ENCODE measurements at regions not wholly inside any gene's neighbourhood (a gene's known extent, or its start where the extent isn't known, plus 50 kb on each side); places are given as distances from the start of the nearest gene placed in this dataset.

DNA sequence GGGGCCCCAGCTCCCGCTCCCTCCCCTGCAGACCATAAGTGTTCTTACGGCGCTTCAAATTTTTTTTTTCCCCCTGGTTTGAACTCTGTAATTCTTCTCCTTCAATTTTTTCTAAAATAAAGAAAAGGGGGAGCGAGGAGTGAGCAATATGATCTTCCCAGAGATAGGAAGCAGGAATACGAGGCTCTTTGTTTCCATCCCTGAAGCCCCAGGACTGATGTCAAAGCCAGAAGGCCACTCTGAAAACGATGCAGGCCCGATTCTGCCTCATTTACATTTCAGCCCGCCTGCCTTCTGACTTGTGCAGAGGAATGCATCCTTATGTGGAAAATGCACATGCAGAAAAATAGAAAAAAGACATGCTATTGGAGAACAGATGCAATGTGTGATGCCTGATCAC lies 401.5 kb upstream of the MKI67 start:
- ATAC-seq (replicated peaks): no peak
- H3K36me3 Mint-ChIP-seq (ENCODE audit: low read depth): no peaks in the 10 kb centered on the region
- H3K4me1 Mint-ChIP-seq: no peaks in the 10 kb centered on the region
- H3K27ac Mint-ChIP-seq: no peak overlapping the region
- no peak overlapping the region for H3K4me3 Mint-ChIP-seq
- peaks cover 10% of the 10 kb centered on the region for H3K27me3 Mint-ChIP-seq
- H3K9me3 Mint-ChIP-seq: no peaks in the 10 kb centered on the region

DNA sequence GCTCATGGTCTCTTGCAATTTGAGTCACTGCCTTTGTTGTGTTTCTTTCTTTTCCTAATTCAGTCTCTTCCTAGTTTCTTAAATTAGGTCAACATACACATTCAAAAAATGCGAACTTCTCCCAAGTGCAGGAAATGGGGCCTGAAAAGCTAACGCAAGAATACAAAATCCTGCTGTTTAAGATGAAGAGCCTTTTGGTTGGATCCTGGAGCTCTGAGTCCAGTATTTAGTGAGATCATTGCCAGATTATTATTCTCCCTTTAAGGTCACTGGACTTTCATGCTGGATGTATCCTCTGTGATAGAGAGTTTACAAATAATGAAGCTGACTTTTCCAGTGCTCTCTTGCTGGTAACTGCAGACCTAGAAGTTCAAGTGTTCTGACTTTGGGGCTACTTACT lies 401.9 kb upstream of the MKI67 start:
- no peak overlapping the region for H3K4me3 Mint-ChIP-seq
- no peak overlapping the region for H3K27ac Mint-ChIP-seq
- H3K36me3 Mint-ChIP-seq (ENCODE audit: low read depth): no peaks in the 10 kb centered on the region
- H3K27me3 Mint-ChIP-seq: peaks cover 14% of the 10 kb centered on the region
- no peaks in the 10 kb centered on the region for H3K4me1 Mint-ChIP-seq
- peaks cover 3% of the 10 kb centered on the region for H3K9me3 Mint-ChIP-seq
- no peak for ATAC-seq (replicated peaks)

DNA sequence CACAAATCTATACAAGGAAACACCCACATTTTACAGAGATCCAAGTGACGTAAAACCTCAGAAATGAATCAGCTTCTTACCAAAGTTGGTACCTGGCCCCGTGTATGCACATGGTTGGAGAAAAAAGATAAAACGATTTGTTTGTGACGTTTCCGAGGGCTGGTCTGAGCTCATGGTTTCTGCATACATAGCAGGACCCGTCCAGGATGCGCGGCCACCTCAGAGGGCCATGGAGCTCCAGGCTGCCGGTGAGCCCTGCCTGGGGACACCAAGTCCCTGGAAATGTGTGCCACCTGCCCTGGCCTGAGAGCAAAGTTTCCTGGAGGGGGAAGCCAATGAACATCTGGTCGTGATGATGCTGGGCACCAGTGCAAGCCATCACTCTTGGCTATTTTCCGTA lies 402.6 kb upstream of the MKI67 start:
- Mint-ChIP-seq H3K27me3 (peaks cover 14% of the 10 kb centered on the region), H3K4me3 (no peak overlapping the region), H3K4me1 (no peaks in the 10 kb centered on the region), H3K9me3 (peaks cover 3% of the 10 kb centered on the region), H3K27ac (no peak overlapping the region), H3K36me3 (ENCODE audit: low read depth) (no peaks in the 10 kb centered on the region)
- ATAC-seq (replicated peaks): no peak

DNA sequence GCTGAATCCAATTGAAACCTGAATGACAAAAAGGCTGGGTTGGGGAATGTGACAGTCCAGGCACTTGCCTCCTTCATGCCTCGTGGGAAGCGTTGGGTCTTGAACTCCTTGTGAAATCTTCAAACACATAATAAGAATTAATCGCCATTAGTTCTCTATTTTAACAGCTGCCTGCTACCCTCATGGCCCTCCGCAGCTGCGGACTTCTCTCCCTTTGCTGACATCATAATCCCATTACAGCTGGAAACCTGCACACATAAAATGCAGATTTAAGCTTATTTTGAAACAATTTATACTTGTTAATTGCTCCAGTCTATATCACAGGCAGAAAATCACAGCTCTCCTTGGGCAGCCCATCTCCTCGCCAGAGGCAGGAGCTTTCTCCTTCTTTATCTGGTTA lies 403.0 kb upstream of the MKI67 start:
- Mint-ChIP-seq H3K36me3 (ENCODE audit: low read depth) (no peaks in the 10 kb centered on the region), H3K27me3 (peaks cover 14% of the 10 kb centered on the region), H3K4me3 (no peak overlapping the region), H3K27ac (no peak overlapping the region), H3K9me3 (peaks cover 3% of the 10 kb centered on the region), H3K4me1 (no peaks in the 10 kb centered on the region)
- ATAC-seq (replicated peaks): no peak

DNA sequence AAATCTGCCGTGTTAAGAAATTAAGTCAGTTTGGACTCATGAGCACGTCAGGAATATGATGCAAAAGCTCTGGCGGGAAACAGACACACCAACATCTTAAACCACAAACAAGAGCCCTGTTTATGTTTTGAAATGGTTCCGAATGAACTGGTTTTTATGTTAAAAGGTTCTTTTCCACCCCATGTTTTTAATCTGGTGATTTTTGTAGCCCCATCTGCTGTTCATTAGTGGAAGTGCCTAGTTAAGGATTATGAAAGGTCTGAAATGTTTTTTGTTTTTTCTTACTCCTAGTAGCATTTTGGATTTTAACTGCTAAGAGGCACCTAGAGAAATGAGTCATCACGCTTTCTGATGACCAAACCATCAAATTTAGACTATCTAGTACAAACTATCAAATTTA lies 404.1 kb upstream of the MKI67 start:
- Mint-ChIP-seq H3K27me3 (peaks cover 14% of the 10 kb centered on the region), H3K9me3 (peaks cover 3% of the 10 kb centered on the region), H3K36me3 (ENCODE audit: low read depth) (no peaks in the 10 kb centered on the region), H3K4me1 (no peaks in the 10 kb centered on the region), H3K4me3 (no peak overlapping the region), H3K27ac (no peak overlapping the region)
- no peak for ATAC-seq (replicated peaks)

DNA sequence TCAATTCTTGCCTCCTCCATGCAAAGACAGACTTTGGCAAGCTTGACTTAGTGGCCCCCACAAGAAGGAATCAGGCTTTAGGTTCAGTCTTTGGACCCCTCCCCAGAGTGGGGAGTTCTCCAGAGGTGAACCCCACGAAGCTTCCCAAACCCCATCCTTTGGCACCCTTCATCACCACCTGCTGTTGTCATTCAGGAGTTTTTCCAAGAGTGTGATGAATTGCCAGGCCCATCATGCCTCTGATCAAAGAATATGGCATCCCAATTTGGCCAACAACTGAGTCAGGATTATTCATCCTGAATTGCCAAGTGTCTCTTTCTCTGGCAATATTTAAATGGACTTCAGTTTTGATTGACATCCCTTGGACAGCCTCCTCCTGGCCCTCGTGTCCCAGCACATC lies 404.7 kb upstream of the MKI67 start:
- Mint-ChIP-seq H3K9me3 (peaks cover 3% of the 10 kb centered on the region), H3K36me3 (ENCODE audit: low read depth) (no peaks in the 10 kb centered on the region), H3K27me3 (peaks cover 15% of the 10 kb centered on the region), H3K4me1 (no peaks in the 10 kb centered on the region), H3K27ac (no peak overlapping the region), H3K4me3 (no peak overlapping the region)
- ATAC-seq (replicated peaks): no peak

DNA sequence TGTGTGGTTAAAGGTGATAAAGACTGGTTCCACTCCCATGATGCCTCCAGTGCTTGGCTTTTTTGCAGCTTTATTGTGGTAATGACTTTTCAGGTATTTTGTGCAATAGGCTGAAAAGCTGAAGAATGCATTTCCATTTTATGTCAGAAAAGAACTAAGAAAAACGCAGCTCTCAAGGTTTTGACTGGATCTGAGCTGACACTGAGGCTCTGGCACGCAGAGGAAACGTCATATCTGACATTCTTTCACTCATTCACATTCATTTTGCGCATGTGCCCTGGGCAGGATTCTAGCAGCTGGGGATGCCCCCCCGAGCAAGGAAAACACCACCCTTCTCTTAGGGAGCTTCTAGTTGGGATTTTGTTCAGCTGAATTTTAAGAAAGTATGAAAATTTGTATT lies 408.5 kb upstream of the MKI67 start:
- Mint-ChIP-seq H3K4me1 (no peaks in the 10 kb centered on the region), H3K36me3 (ENCODE audit: low read depth) (no peaks in the 10 kb centered on the region), H3K9me3 (peaks cover 3% of the 10 kb centered on the region), H3K27me3 (peaks cover 31% of the 10 kb centered on the region), H3K27ac (no peak overlapping the region), H3K4me3 (no peak overlapping the region)
- no peak for ATAC-seq (replicated peaks)

DNA sequence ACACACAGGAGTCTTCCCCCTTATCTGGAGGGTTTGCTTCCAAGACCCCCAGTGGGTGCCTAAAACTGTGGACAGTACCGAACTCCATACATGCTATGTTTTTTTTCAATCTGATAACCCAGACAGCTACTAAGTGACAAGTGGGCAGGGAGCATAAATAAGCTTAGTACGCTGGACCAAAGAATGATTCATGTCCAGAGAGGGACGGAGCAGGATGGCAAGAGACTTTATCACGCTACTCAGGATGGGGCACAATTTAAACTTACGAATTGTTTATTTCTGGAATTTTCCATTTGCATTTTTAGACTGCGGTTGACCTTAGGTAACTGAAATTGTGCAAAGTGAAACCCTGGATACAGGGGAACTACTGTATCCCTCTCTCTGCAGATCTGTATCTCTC lies 410.0 kb upstream of the MKI67 start:
- peaks cover 3% of the 10 kb centered on the region for H3K9me3 Mint-ChIP-seq
- H3K27ac Mint-ChIP-seq: no peak overlapping the region
- no peaks in the 10 kb centered on the region for H3K36me3 Mint-ChIP-seq (ENCODE audit: low read depth)
- ATAC-seq (replicated peaks): no peak
- H3K4me3 Mint-ChIP-seq: no peak overlapping the region
- H3K4me1 Mint-ChIP-seq: no peaks in the 10 kb centered on the region
- peaks cover 30% of the 10 kb centered on the region for H3K27me3 Mint-ChIP-seq

DNA sequence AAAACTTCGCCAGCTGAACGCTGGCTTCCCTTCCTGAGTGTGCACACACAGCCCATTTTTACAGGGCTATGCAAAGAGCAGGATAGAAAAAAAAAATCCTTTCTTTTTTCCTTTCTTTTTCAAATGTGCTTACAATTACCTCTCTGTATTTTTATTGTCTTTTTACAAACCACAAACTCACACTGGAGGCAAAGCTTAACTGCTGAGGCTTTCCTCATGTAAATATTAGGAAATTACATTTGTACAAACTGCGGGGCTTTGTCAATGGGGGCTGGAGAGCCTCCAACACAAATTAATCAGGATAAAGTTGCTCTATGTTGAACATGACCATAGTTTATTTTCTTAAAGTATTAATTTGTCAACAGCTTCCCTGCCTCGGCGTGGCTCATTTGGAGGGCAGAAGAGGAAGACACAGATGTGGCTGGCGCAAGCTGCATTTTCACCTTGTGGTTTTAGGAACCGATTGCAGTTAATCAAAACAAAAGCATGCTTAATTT lies 411.7 kb upstream of the MKI67 start:
- no peak for ATAC-seq (replicated peaks)
- peaks cover 30% of the 10 kb centered on the region for H3K27me3 Mint-ChIP-seq

DNA sequence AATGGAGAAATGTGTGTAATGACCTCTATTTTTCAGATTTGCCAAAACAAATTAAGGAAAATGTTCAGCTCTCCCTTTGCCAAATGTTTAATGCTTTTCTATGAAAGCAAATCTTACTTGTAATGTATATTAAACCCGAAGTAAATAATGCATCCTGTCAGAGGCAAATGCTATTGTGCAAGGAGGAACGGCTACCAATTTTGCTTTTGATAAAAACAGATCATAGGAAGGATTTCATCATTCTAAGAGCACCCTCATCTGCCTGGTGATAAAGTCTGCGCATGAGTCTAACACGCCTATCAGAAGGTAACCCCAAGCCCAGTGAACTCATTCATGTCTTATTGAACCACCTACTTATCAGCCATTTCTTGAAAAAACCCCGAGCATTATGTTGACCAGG lies 412.4 kb upstream of the MKI67 start:
- no peaks in the 10 kb centered on the region for H3K9me3 Mint-ChIP-seq
- no peak overlapping the region for H3K27ac Mint-ChIP-seq
- H3K4me3 Mint-ChIP-seq: no peak overlapping the region
- no peaks in the 10 kb centered on the region for H3K4me1 Mint-ChIP-seq
- no peak for ATAC-seq (replicated peaks)
- no peaks in the 10 kb centered on the region for H3K36me3 Mint-ChIP-seq (ENCODE audit: low read depth)
- H3K27me3 Mint-ChIP-seq: peaks cover 27% of the 10 kb centered on the region

More for the DNA sequence above, 411.7 kb upstream of the MKI67 start:
- no peak overlapping the region for H3K27ac Mint-ChIP-seq
- H3K9me3 Mint-ChIP-seq: peaks cover 2% of the 10 kb centered on the region
- no peak overlapping the region for H3K4me3 Mint-ChIP-seq
- H3K36me3 Mint-ChIP-seq (ENCODE audit: low read depth): no peaks in the 10 kb centered on the region
- no peaks in the 10 kb centered on the region for H3K4me1 Mint-ChIP-seq

DNA sequence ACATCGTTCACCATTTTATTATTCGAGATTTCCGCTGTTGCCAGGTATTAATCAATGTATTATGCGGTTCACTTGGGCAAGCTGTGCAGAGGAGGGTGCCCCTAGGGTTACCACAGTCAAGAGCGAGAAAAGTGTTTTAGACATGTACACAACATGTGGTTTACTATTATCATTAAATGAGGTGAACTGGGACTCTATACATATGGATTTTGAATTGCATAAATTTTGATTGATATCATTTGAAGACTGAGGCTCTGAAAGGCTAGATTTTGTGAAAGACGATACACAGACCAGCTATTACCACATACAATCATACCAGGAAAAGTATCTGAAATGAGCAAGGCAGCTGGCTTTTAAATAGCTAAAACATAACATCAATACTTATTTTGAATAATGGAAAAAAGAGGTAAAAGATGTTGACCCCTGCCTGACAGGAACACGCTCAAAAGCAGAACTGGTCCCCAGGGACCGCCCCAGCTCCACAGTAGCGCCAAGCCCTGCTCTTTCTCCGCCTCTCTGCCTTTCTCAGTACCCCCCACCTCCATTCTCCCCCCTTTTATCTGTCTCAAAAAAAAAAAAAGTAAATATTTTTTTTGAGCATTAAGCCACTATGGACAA lies 413.4 kb upstream of the MKI67 start:
- no peaks in the 10 kb centered on the region for H3K36me3 Mint-ChIP-seq (ENCODE audit: low read depth)
- no peak for ATAC-seq (replicated peaks)
- H3K27ac Mint-ChIP-seq: no peak overlapping the region
- H3K9me3 Mint-ChIP-seq: no peaks in the 10 kb centered on the region
- H3K4me1 Mint-ChIP-seq: no peaks in the 10 kb centered on the region
- no peak overlapping the region for H3K4me3 Mint-ChIP-seq
- peaks cover 27% of the 10 kb centered on the region for H3K27me3 Mint-ChIP-seq

DNA sequence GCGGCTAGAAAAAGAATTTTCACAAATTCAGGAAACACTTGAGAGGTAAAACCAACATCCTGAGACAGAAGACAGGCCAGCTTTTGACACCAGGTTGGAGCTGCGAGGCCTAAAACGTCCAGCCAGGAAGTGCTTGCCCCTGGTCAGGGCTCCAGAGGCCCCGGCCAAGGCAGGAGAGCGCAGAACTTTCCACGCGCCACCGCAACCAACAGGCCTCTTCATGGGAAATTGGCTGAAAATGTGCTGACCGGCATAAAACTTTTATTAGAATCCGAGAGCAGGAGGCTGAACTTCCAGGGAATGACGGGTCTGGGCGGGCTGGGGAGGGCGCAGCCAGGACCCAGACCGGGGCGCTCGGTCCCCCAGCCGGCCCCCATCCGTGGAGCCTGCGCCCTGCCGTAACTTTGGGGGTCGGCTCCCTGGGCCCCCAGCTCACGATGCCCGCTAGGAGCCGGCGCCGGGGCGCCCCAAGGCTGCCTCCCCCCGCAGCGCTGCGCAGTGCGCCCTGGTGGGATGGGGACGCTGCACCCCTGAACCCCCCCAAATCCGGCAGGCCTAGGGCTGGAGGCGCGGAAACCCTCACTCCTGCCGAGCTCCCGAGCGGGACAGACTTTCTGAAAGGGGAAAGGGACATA lies 414.0 kb upstream of the MKI67 start:
- no peak for ATAC-seq (replicated peaks)
- no peak overlapping the region for H3K27ac Mint-ChIP-seq
- no peak overlapping the region for H3K4me3 Mint-ChIP-seq
- H3K4me1 Mint-ChIP-seq: no peaks in the 10 kb centered on the region
- no peaks in the 10 kb centered on the region for H3K9me3 Mint-ChIP-seq
- H3K27me3 Mint-ChIP-seq: peaks cover 27% of the 10 kb centered on the region
- no peaks in the 10 kb centered on the region for H3K36me3 Mint-ChIP-seq (ENCODE audit: low read depth)

DNA sequence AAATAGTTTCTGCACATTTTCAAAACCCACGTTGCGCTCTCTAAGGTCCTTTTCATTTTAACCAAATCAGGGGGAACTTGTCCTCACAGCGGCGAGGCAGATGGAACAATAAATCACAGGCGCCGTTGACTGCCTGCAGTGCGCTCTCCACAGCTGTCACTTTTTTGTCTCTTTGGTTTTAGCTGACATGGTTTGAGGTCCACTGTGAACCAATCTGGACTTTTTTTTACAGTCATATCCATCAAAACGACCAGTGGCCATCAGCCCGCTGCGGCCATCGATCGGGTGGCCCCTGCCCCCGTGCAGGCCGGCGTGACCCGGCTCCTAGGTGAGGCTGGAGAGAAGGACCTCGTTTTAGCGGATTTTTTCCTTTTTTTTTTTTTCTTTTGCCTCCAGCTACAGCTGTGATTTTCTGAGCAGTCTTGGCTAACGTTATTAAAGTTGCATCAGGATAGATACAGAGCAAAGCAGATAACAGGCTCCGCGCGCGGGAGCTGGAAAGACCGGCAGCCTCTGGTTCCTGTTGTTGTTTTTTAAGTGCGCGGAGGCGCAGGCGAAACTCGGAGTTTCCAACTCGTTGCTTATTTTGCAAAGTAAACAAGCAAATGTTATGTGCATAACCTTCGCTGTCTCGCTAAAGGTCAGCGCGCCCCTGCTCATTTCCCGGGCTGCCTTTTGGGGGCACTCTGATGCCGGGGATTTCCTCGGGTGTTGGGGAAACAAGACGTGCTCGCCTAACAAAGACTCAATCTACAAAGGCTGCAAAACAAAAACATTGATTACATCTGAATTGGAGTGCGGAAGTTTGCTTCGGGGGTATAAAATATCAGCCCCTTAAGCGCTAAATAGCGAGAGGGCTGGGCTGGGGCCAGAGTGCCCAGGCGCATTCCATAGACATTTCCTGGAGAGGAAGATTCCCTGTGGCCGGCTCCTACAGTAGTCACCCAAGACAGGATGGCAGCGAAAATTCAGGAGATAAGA lies 414.8 kb upstream of the MKI67 start:
- H3K27ac Mint-ChIP-seq: no peak overlapping the region
- no peak overlapping the region for H3K4me3 Mint-ChIP-seq
- H3K27me3 Mint-ChIP-seq: peaks cover 24% of the 10 kb centered on the region
- no peaks in the 10 kb centered on the region for H3K36me3 Mint-ChIP-seq (ENCODE audit: low read depth)
- ATAC-seq (replicated peaks): no peak
- H3K4me1 Mint-ChIP-seq: no peaks in the 10 kb centered on the region
- no peaks in the 10 kb centered on the region for H3K9me3 Mint-ChIP-seq

DNA sequence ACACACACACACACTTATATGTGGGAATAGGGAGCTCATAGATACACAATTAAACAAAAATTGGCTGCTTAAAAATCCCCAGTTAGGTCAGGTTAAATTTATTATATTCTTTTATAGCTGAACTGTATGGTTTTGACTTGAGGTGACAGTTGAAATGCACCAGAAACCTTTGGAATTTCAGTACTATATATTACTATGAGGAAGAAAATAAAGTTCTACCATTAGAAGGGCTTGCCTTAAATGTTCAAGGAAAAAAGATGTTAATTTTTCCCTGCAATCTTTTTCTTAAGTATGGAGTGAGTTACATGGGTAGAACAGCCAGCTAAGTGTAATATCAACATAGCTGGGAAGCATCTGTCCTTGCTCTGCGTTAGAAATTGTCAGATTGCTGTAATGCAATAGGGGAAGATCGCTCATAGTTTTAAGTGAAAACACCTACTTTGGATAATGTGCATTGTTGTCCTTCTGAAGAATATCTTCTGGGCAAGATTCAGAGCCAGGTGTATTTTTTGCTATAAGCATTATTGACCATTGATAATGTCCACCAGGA lies 415.8 kb upstream of the MKI67 start:
- no peak overlapping the region for H3K4me3 Mint-ChIP-seq
- ATAC-seq (replicated peaks): no peak
- no peak overlapping the region for H3K27ac Mint-ChIP-seq
- H3K9me3 Mint-ChIP-seq: no peaks in the 10 kb centered on the region
- H3K4me1 Mint-ChIP-seq: no peaks in the 10 kb centered on the region
- peaks cover 20% of the 10 kb centered on the region for H3K27me3 Mint-ChIP-seq
- H3K36me3 Mint-ChIP-seq (ENCODE audit: low read depth): no peaks in the 10 kb centered on the region
